SK-N-SH (cell line): ENCODE measurements at regions not wholly inside any gene's neighbourhood (a gene's known extent, or its start where the extent isn't known, plus 50 kb on each side); places are given as distances from the start of the nearest gene placed in this dataset.

Source experiments
- EP300 ChIP-seq, 2 experiments: IDR thresholded peaks; 2 replicates each; pipeline versions ENCODE4 v1.4.0 to v1.6.1; 2012; ENCODE audit warnings: borderline replicate concordance in 1 of 2, low read depth in 1 of 2, low read length in 1 of 2
- EZH2phosphoT487 ChIP-seq: fragments of 200-600 bp; sonication (generic); IDR thresholded peaks from 2 replicates; pipeline ENCODE4 v1.6.1; 2017; ENCODE audit warnings: low read depth, mixed run types, mild to moderate bottlenecking, antibody characterized with exemption, moderate library complexity, borderline replicate concordance
- GABPA ChIP-seq: IDR thresholded peaks from 2 replicates; pipeline ENCODE4 v1.4.0; 2012; ENCODE audit warnings: low read depth, mild to moderate bottlenecking
- MEF2A ChIP-seq: IDR thresholded peaks from 2 replicates; pipeline ENCODE4 v1.4.0; 2012; ENCODE audit warnings: low read depth, borderline replicate concordance
- MXI1 ChIP-seq: IDR thresholded peaks from 2 replicates; pipeline ENCODE4 v1.6.1; 2012; ENCODE audit warnings: mild to moderate bottlenecking, low read depth, low read length, improper control_type of control experiment
- POLR2AphosphoS5 ChIP-seq: IDR thresholded peaks from 2 replicates; pipeline ENCODE4 v1.6.1; 2012; ENCODE audit warnings: low read depth, low read length
- RAD21 ChIP-seq: IDR thresholded peaks from 2 replicates; pipeline ENCODE4 v1.6.1; 2012; ENCODE audit warnings: mild to moderate bottlenecking, low read length
- SMC3 ChIP-seq: IDR thresholded peaks from 2 replicates; pipeline ENCODE4 v1.6.1; 2012; ENCODE audit warnings: low read depth, low read length, improper control_type of control experiment
- TAF1 ChIP-seq: IDR thresholded peaks from 2 replicates; pipeline ENCODE4 v1.6.1; 2012; ENCODE audit warnings: low read depth, mild to moderate bottlenecking, low read length, moderate library complexity, borderline replicate concordance
- TCF12 ChIP-seq: IDR thresholded peaks from 2 replicates; pipeline ENCODE4 v1.4.0; 2012
- YY1 ChIP-seq: IDR thresholded peaks from 2 replicates; pipeline ENCODE4 v1.4.0; 2012; ENCODE audit warnings: low read depth, mild to moderate bottlenecking
- TF ChIP-seq, protein P1 (sequence below): fragments of 200-600 bp; sonication (generic); IDR thresholded peaks from 2 replicates; pipeline ENCODE4 v1.6.1; 2017; ENCODE audit warnings: antibody characterized with exemption, mild to moderate bottlenecking, moderate library complexity
- TF ChIP-seq, protein P2 (sequence below): IDR thresholded peaks from 2 replicates; pipeline ENCODE4 v1.6.1; 2012; ENCODE audit warnings: mild to moderate bottlenecking, low read depth, low read length, moderate library complexity
- TF ChIP-seq, protein P3 (sequence below): fragments of 150-350 bp; IDR thresholded peaks from 2 replicates; pipeline ENCODE4 v1.6.1; 2017; ENCODE audit warnings: antibody characterized with exemption, low read length, low read depth, borderline replicate concordance

DNA sequence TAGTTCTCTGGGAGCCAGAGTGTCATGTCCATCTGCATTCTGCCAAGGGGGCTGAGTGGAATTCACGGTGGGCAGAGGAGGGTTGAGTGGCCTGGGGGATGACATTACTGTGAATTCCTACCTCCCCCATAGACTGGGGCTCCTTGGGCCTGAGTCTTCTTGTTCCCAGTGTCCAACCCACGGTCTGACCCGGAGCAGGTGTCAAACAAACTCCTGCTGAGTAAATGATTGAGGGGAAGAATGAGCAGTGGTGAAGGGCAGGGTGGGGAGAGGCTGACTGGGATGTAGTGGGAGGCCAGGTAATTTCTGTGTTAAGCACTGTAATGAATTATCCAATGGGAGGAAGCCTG lies 597.6 kb downstream of the MATN1 start:
- TF ChIP-seq, protein P1, sequence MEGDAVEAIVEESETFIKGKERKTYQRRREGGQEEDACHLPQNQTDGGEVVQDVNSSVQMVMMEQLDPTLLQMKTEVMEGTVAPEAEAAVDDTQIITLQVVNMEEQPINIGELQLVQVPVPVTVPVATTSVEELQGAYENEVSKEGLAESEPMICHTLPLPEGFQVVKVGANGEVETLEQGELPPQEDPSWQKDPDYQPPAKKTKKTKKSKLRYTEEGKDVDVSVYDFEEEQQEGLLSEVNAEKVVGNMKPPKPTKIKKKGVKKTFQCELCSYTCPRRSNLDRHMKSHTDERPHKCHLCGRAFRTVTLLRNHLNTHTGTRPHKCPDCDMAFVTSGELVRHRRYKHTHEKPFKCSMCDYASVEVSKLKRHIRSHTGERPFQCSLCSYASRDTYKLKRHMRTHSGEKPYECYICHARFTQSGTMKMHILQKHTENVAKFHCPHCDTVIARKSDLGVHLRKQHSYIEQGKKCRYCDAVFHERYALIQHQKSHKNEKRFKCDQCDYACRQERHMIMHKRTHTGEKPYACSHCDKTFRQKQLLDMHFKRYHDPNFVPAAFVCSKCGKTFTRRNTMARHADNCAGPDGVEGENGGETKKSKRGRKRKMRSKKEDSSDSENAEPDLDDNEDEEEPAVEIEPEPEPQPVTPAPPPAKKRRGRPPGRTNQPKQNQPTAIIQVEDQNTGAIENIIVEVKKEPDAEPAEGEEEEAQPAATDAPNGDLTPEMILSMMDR: no peak
- no peak for TF ChIP-seq POLR2AphosphoS5
- TF ChIP-seq MEF2A: no peak
- no peak for TF ChIP-seq YY1
- no peak for TF ChIP-seq GABPA
- no peak for TF ChIP-seq EZH2phosphoT487
- TF ChIP-seq RAD21: no peak
- TF ChIP-seq SMC3: no peak
- no peak for TF ChIP-seq TAF1
- TF ChIP-seq TCF12: no peak
- TF ChIP-seq, protein P2, sequence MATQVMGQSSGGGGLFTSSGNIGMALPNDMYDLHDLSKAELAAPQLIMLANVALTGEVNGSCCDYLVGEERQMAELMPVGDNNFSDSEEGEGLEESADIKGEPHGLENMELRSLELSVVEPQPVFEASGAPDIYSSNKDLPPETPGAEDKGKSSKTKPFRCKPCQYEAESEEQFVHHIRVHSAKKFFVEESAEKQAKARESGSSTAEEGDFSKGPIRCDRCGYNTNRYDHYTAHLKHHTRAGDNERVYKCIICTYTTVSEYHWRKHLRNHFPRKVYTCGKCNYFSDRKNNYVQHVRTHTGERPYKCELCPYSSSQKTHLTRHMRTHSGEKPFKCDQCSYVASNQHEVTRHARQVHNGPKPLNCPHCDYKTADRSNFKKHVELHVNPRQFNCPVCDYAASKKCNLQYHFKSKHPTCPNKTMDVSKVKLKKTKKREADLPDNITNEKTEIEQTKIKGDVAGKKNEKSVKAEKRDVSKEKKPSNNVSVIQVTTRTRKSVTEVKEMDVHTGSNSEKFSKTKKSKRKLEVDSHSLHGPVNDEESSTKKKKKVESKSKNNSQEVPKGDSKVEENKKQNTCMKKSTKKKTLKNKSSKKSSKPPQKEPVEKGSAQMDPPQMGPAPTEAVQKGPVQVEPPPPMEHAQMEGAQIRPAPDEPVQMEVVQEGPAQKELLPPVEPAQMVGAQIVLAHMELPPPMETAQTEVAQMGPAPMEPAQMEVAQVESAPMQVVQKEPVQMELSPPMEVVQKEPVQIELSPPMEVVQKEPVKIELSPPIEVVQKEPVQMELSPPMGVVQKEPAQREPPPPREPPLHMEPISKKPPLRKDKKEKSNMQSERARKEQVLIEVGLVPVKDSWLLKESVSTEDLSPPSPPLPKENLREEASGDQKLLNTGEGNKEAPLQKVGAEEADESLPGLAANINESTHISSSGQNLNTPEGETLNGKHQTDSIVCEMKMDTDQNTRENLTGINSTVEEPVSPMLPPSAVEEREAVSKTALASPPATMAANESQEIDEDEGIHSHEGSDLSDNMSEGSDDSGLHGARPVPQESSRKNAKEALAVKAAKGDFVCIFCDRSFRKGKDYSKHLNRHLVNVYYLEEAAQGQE: no peak
- TF ChIP-seq, protein P3, sequence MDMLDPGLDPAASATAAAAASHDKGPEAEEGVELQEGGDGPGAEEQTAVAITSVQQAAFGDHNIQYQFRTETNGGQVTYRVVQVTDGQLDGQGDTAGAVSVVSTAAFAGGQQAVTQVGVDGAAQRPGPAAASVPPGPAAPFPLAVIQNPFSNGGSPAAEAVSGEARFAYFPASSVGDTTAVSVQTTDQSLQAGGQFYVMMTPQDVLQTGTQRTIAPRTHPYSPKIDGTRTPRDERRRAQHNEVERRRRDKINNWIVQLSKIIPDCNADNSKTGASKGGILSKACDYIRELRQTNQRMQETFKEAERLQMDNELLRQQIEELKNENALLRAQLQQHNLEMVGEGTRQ: no peak
- TF ChIP-seq MXI1: no peak
- TF ChIP-seq EP300 (IDR thresholded peaks at IDR 0.05; ENCODE audit: borderline replicate concordance in 1 of 2, low read depth in 1 of 2, low read length in 1 of 2): no peak
